Type B pancreatic cell (in vitro differentiated cells): ENCODE measurements at regions not wholly inside any gene's neighbourhood (a gene's known extent, or its start where the extent isn't known, plus 50 kb on each side); places are given as distances from the start of the nearest gene placed in this dataset.
A peak's percentile ranks its signal among the peaks of the same experiment; 100 is the strongest.

Experiments
- DNase-seq: peaks from one replicate; pipeline ENCODE4 v3.0.0; 2021; ENCODE audit warnings: mixed read lengths; ENCODE audit not compliant: unreplicated experiment; ENCODE audit errors: extremely low spot score
- H3K27ac Mint-ChIP-seq: 2 replicates; pipeline ENCODE4 v1.8.0; 2021; ENCODE audit warnings: mild to moderate bottlenecking, mixed read lengths
- H3K27me3 Mint-ChIP-seq: 2 replicates; pipeline ENCODE4 v1.8.0; 2021; ENCODE audit warnings: mixed read lengths
- H3K36me3 Mint-ChIP-seq: 2 replicates; pipeline ENCODE4 v1.8.0; 2021; ENCODE audit warnings: mixed read lengths
- H3K4me1 Mint-ChIP-seq: one replicate; pipeline ENCODE4 v1.8.0; 2021; ENCODE audit warnings: mixed read lengths; ENCODE audit not compliant: unreplicated experiment
- H3K4me3 Mint-ChIP-seq: 2 replicates; pipeline ENCODE4 v1.8.0; 2021; ENCODE audit warnings: mild to moderate bottlenecking, mixed read lengths
- H3K9me3 Mint-ChIP-seq: 2 replicates; pipeline ENCODE4 v1.8.0; 2021; ENCODE audit warnings: mixed read lengths
- CTCF ChIP-seq: fragments of 200-600 bp; sonication (generic); conservative IDR thresholded peaks from 2 replicates; pipeline ENCODE4 v1.5.0; 2021; ENCODE audit warnings: antibody characterized with exemption, mild to moderate bottlenecking

GRCh38 chr5:167723254-167723871, 568.1 kb upstream of the WWC1 start:
- Mint-ChIP-seq H3K36me3 (peaks cover 10% of the 10 kb centered on the region), H3K27me3 (peaks cover 10% of the 10 kb centered on the region), H3K9me3 (no peaks in the 10 kb centered on the region), H3K4me3 (no peak overlapping the region), H3K27ac (no peak overlapping the region), H3K4me1 (peaks cover 26% of the 10 kb centered on the region)
- peak; percentile 72 for DNase-seq
- TF ChIP-seq CTCF, result peak; percentile 93

GRCh38 chr5:167725264-167725663, 566.2 kb upstream of the WWC1 start:
- Mint-ChIP-seq H3K27me3 (peaks cover 10% of the 10 kb centered on the region), H3K4me1 (peaks cover 33% of the 10 kb centered on the region), H3K36me3 (peaks cover 6% of the 10 kb centered on the region), H3K4me3 (no peak overlapping the region), H3K9me3 (no peaks in the 10 kb centered on the region), H3K27ac (no peak overlapping the region)
- TF ChIP-seq CTCF, result no peak
- no peak for DNase-seq

GRCh38 chr5:167725741-167726140, 565.7 kb upstream of the WWC1 start:
- no peak for TF ChIP-seq CTCF
- DNase-seq, result no peak
- Mint-ChIP-seq H3K27ac (peak overlapping the region; percentile 5), H3K9me3 (no peaks in the 10 kb centered on the region), H3K36me3 (peaks cover 6% of the 10 kb centered on the region), H3K4me3 (no peak overlapping the region), H3K27me3 (peaks cover 10% of the 10 kb centered on the region), H3K4me1 (peaks cover 37% of the 10 kb centered on the region)

- peaks cover 6% of the 10 kb centered on the region for H3K36me3 Mint-ChIP-seq
- H3K9me3 Mint-ChIP-seq, result no peaks in the 10 kb centered on the region
- H3K4me1 Mint-ChIP-seq, result peaks cover 40% of the 10 kb centered on the region
- no peak for DNase-seq
- no peak overlapping the region for H3K27ac Mint-ChIP-seq
- H3K27me3 Mint-ChIP-seq, result peaks cover 8% of the 10 kb centered on the region
- no peak for TF ChIP-seq CTCF
- no peak overlapping the region for H3K4me3 Mint-ChIP-seq
Measured at GRCh38 chr5:167726642-167727041, 564.8 kb upstream of the WWC1 start.

- no peak for TF ChIP-seq CTCF
- DNase-seq, result no peak
- no peaks in the 10 kb centered on the region for H3K27me3 Mint-ChIP-seq
- no peak overlapping the region for H3K27ac Mint-ChIP-seq
- H3K36me3 Mint-ChIP-seq, result no peaks in the 10 kb centered on the region
- no peak overlapping the region for H3K4me3 Mint-ChIP-seq
- H3K4me1 Mint-ChIP-seq, result peaks cover 24% of the 10 kb centered on the region
- H3K9me3 Mint-ChIP-seq, result no peaks in the 10 kb centered on the region
Measured at GRCh38 chr5:167730121-167730520, 561.3 kb upstream of the WWC1 start.

GRCh38 chr5:167730656-167731055, 560.8 kb upstream of the WWC1 start:
- Mint-ChIP-seq H3K27ac (no peak overlapping the region), H3K36me3 (no peaks in the 10 kb centered on the region), H3K4me1 (peaks cover 19% of the 10 kb centered on the region), H3K27me3 (no peaks in the 10 kb centered on the region), H3K9me3 (no peaks in the 10 kb centered on the region), H3K4me3 (no peak overlapping the region)
- no peak for TF ChIP-seq CTCF
- no peak for DNase-seq
